ENCODE measurements at regions not wholly inside any gene's neighbourhood (a gene's known extent, or its start where the extent isn't known, plus 50 kb on each side); places are given as distances from the start of the nearest gene placed in this dataset.

DNA sequence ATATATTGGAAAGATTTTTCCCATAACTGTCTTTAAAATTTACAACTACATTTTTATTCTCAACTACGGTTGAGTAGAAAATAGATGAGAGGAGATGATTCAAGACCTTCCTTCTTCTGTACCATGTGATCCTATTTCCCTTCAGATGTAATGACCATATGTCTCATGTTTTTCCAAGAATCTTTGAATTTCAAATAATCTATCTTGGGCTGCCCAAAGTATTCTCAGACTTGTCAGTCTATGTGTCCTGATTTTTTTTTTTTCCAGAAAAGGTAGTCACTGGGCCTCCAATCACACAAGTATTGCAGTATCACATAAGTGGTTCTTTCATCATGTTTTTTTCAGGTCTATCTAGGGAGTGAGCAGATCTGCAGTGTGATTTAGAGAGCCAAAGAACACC lies 392.4 kb downstream of the RFC3 start:
- TF ChIP-seq, protein P1, sequence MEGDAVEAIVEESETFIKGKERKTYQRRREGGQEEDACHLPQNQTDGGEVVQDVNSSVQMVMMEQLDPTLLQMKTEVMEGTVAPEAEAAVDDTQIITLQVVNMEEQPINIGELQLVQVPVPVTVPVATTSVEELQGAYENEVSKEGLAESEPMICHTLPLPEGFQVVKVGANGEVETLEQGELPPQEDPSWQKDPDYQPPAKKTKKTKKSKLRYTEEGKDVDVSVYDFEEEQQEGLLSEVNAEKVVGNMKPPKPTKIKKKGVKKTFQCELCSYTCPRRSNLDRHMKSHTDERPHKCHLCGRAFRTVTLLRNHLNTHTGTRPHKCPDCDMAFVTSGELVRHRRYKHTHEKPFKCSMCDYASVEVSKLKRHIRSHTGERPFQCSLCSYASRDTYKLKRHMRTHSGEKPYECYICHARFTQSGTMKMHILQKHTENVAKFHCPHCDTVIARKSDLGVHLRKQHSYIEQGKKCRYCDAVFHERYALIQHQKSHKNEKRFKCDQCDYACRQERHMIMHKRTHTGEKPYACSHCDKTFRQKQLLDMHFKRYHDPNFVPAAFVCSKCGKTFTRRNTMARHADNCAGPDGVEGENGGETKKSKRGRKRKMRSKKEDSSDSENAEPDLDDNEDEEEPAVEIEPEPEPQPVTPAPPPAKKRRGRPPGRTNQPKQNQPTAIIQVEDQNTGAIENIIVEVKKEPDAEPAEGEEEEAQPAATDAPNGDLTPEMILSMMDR (IDR thresholded peaks at IDR 0.05), result no peak
- H3K9ac ChIP-seq, result no peak overlapping the region
- no peak overlapping the region for H2AFZ ChIP-seq
- H3K4me3 ChIP-seq (ENCODE audit: low read depth, low read length), result no peak overlapping the region
- H3K36me3 ChIP-seq (ENCODE audit: control insufficient read depth, insufficient read depth, low read length), result no peaks in the 10 kb centered on the region
- H3K9me3 ChIP-seq (ENCODE audit: control insufficient read depth, low read length), result no peaks in the 10 kb centered on the region
- no peaks in the 10 kb centered on the region for H3K27me3 ChIP-seq (ENCODE audit: control insufficient read depth, insufficient read depth, low read length)
- H3K4me1 ChIP-seq, result no peaks in the 10 kb centered on the region
- no peak overlapping the region for H3K4me2 ChIP-seq (ENCODE audit: low read length)
- H3K79me2 ChIP-seq, result no peaks in the 10 kb centered on the region
- H3K27ac ChIP-seq, result no peak overlapping the region

DNA sequence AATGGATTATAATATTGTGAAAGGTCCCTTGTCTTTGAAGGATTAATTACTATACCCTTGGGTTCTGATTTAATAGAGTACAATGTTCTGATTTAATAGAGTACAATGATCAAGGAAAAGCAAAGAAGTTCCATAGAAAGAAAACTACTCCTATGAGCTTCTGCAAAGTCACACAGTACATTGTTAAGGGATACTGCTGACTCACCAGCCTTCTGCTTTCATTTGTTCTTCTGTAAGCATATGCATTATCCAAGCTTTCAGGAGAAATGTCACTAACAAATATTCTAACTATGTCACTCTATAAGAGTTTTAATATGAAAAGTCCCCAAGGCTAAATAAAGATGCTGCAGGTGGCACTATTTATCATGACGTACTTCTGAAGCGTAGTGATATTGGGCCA lies 396.7 kb downstream of the RFC3 start:
- Histone ChIP-seq H2AFZ (no peak overlapping the region), H3K9ac (no peak overlapping the region), H3K4me1 (no peaks in the 10 kb centered on the region), H3K79me2 (no peaks in the 10 kb centered on the region), H3K36me3 (ENCODE audit: control insufficient read depth, insufficient read depth, low read length) (no peaks in the 10 kb centered on the region), H3K9me3 (ENCODE audit: control insufficient read depth, low read length) (no peaks in the 10 kb centered on the region), H3K4me2 (ENCODE audit: low read length) (no peak overlapping the region), H3K27ac (no peak overlapping the region), H3K4me3 (ENCODE audit: low read depth, low read length) (no peak overlapping the region), H3K27me3 (ENCODE audit: control insufficient read depth, insufficient read depth, low read length) (no peaks in the 10 kb centered on the region)
- TF ChIP-seq, protein P1 (IDR thresholded peaks at IDR 0.05), result no peak

DNA sequence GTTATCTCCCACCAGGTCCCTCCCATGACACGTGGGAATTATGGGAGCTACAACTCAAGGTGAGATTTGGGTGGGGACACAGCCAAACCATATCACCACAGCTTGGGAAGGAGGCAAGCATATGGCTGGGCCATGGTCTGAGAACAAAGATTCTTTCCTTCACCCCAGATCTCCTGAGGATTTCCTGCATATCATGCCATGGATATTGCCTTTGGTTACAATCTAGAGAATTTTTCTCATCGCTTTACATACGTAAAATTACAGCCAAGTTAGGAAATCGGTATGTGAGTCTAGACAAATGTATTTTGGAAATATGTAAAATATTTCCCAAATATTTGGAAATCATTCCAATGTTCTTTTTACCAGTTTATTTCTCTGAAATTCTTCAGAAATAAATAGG lies 398.3 kb downstream of the RFC3 start:
- Histone ChIP-seq H2AFZ (no peak overlapping the region), H3K27ac (no peak overlapping the region), H3K27me3 (ENCODE audit: control insufficient read depth, insufficient read depth, low read length) (no peaks in the 10 kb centered on the region), H3K9ac (no peak overlapping the region), H3K9me3 (ENCODE audit: control insufficient read depth, low read length) (no peaks in the 10 kb centered on the region), H3K4me3 (ENCODE audit: low read depth, low read length) (no peak overlapping the region), H3K79me2 (no peaks in the 10 kb centered on the region), H3K36me3 (ENCODE audit: control insufficient read depth, insufficient read depth, low read length) (no peaks in the 10 kb centered on the region), H3K4me1 (no peaks in the 10 kb centered on the region), H3K4me2 (ENCODE audit: low read length) (no peak overlapping the region)
- TF ChIP-seq, protein P1 (IDR thresholded peaks at IDR 0.05), result no peak

DNA sequence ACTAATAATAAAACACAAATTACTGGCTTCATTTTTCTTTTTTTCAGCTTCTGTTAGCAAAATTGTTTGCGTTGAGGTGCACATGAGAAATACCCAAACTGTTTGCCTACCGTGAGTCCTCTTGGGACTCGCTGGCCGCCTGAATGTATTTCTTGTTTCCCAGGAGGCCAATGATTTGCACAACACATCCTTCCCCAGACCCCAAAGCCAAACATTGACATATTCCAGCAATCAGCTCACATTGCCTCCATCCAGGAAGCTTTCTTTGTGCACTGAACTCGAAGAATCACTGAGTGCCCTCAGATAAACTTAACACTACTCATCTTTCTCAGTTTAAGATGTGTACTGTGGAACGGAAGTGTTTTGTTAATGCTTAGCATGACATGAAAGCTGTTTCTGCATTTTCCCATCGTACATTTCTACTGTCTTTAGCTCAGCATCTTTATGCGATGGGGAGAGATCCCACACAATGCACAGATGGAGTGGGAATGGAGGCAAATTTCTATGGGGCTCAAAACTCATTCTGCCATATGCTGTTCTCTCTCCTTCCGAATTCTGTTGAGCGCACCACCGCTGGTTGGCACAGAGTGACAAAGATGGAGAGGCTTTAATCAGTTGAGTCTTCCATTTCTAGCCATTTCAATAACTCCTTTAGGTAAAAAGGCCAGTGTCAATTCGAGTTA lies 399.5 kb downstream of the RFC3 start:
- Histone ChIP-seq H3K4me2 (ENCODE audit: low read length) (no peak overlapping the region), H3K36me3 (ENCODE audit: control insufficient read depth, insufficient read depth, low read length) (no peaks in the 10 kb centered on the region), H3K27ac (no peak overlapping the region), H3K4me3 (ENCODE audit: low read depth, low read length) (no peak overlapping the region), H3K9ac (no peak overlapping the region), H2AFZ (no peak overlapping the region), H3K79me2 (no peaks in the 10 kb centered on the region), H3K9me3 (ENCODE audit: control insufficient read depth, low read length) (no peaks in the 10 kb centered on the region), H3K4me1 (no peaks in the 10 kb centered on the region), H3K27me3 (ENCODE audit: control insufficient read depth, insufficient read depth, low read length) (no peaks in the 10 kb centered on the region)
- TF ChIP-seq, protein P1 (IDR thresholded peaks at IDR 0.05), result no peak

DNA sequence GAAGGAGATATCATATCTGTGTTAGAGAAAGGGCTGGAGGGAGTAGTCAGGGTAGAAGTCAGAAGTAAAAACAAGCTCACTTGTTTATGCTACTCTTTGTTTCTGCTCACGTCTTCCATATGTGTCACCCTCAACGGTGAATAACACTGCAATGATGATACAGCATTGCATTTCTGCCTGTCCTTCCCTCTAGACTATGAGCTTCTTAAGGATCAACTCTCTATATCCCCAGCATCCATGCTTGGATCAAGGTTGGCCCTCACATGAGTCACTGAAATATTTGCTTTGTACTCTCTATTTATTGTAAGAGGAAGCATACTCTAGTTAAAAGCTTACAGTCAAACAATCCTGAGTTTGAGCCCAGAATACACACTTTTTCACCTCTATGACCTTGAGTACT lies 406.0 kb downstream of the RFC3 start:
- Histone ChIP-seq H3K27ac (no peak overlapping the region), H3K36me3 (ENCODE audit: control insufficient read depth, insufficient read depth, low read length) (no peaks in the 10 kb centered on the region), H3K4me1 (no peaks in the 10 kb centered on the region), H3K4me2 (ENCODE audit: low read length) (no peak overlapping the region), H3K79me2 (no peaks in the 10 kb centered on the region), H3K9me3 (ENCODE audit: control insufficient read depth, low read length) (no peaks in the 10 kb centered on the region), H3K9ac (no peak overlapping the region), H3K4me3 (ENCODE audit: low read depth, low read length) (no peak overlapping the region), H3K27me3 (ENCODE audit: control insufficient read depth, insufficient read depth, low read length) (no peaks in the 10 kb centered on the region), H2AFZ (no peak overlapping the region)
- TF ChIP-seq, protein P1 (IDR thresholded peaks at IDR 0.05), result no peak
